ENCODE measurements at regions not wholly inside any gene's neighbourhood (a gene's known extent, or its start where the extent isn't known, plus 50 kb on each side); places are given as distances from the start of the nearest gene placed in this dataset.

- DNase-seq = no peak
- H3K4me3 ChIP-seq = no peak overlapping the region
- no peaks in the 10 kb centered on the region for H3K9me3 ChIP-seq
- H3K27me3 ChIP-seq = no peaks in the 10 kb centered on the region
- no peaks in the 10 kb centered on the region for H3K36me3 ChIP-seq
- intact Hi-C loops (cut with DNase I) = no loop called here
- H3K9ac ChIP-seq (ENCODE audit: low read depth in 2 of 2, low read length in 2 of 2) = no peak overlapping the region
- no peak overlapping the region for H3K27ac ChIP-seq
- H3K4me1 ChIP-seq = no peaks in the 10 kb centered on the region
- no peak for TF ChIP-seq CTCF (IDR thresholded peaks at IDR 0.05)
Observed at GRCh38 chr2:226183550-226183949, 616.1 kb downstream of the IRS1 start.

GRCh38 chr2:226183033-226183432, 616.6 kb downstream of the IRS1 start:
- TF ChIP-seq CTCF (IDR thresholded peaks at IDR 0.05) = no peak
- Histone ChIP-seq H3K27me3 (no peaks in the 10 kb centered on the region), H3K4me3 (no peak overlapping the region), H3K9me3 (no peaks in the 10 kb centered on the region), H3K36me3 (no peaks in the 10 kb centered on the region), H3K4me1 (no peaks in the 10 kb centered on the region), H3K27ac (no peak overlapping the region), H3K9ac (ENCODE audit: low read depth in 2 of 2, low read length in 2 of 2) (no peak overlapping the region)
- no peak for DNase-seq
- intact Hi-C loops (cut with DNase I) = no loop called here

GRCh38 chr2:226181909-226182308, 617.7 kb downstream of the IRS1 start:
- Histone ChIP-seq H3K4me1 (no peaks in the 10 kb centered on the region), H3K9me3 (no peaks in the 10 kb centered on the region), H3K4me3 (no peak overlapping the region), H3K36me3 (no peaks in the 10 kb centered on the region), H3K27ac (no peak overlapping the region), H3K9ac (ENCODE audit: low read depth in 2 of 2, low read length in 2 of 2) (no peak overlapping the region), H3K27me3 (no peaks in the 10 kb centered on the region)
- no peak for TF ChIP-seq CTCF (IDR thresholded peaks at IDR 0.05)
- DNase-seq = no peak
- intact Hi-C loops (cut with DNase I) = no loop called here

GRCh38 chr2:226180281-226180884, 619.2 kb downstream of the IRS1 start:
- Histone ChIP-seq H3K27ac (no peak overlapping the region), H3K4me3 (no peak overlapping the region), H3K36me3 (no peaks in the 10 kb centered on the region), H3K27me3 (no peaks in the 10 kb centered on the region), H3K9me3 (no peaks in the 10 kb centered on the region), H3K9ac (ENCODE audit: low read depth in 2 of 2, low read length in 2 of 2) (no peak overlapping the region), H3K4me1 (no peaks in the 10 kb centered on the region)
- intact Hi-C loops (cut with DNase I) = no loop called here
- DNase-seq = no peak
- TF ChIP-seq CTCF (IDR thresholded peaks at IDR 0.05) = no peak

- intact Hi-C loops (cut with DNase I) = no loop called here
- Histone ChIP-seq H3K9ac (ENCODE audit: low read depth in 2 of 2, low read length in 2 of 2) (no peak overlapping the region), H3K4me3 (no peak overlapping the region), H3K27ac (no peak overlapping the region), H3K4me1 (no peaks in the 10 kb centered on the region), H3K27me3 (no peaks in the 10 kb centered on the region), H3K36me3 (no peaks in the 10 kb centered on the region), H3K9me3 (no peaks in the 10 kb centered on the region)
- DNase-seq = no peak
- TF ChIP-seq CTCF (IDR thresholded peaks at IDR 0.05) = no peak
Observed at GRCh38 chr2:226179010-226179409, 620.6 kb downstream of the IRS1 start.
